Panc1 (cell line): ENCODE measurements at regions not wholly inside any gene's neighbourhood (a gene's known extent, or its start where the extent isn't known, plus 50 kb on each side); places are given as distances from the start of the nearest gene placed in this dataset.

Source experiments
- ATAC-seq: fragments of 200-7000 bp; cut with Tn5 transposase; 2 replicates; pipeline ENCODE4 v1.9.1; 2020; ENCODE audit warnings: mild to moderate bottlenecking, moderate library complexity
- BruUV-seq: library from RNA; stranded (reverse); fragments of 400-500 nt; replicated peaks from 2 replicates; lab custom pipeline; 2021; lab: Mats Ljungman, UMichigan
- CTCF ChIA-PET: fragments of 300-600 bp; sonication (Branson Sonifier 250); formaldehyde crosslinking; loops from one replicate; lab custom pipeline; 2022; ENCODE audit warnings: antibody characterized with exemption; lab: Charles Lee
- POLR2A ChIA-PET: fragments of 300-600 bp; sonication (Branson Sonifier 250); formaldehyde crosslinking; loops from one replicate; lab custom pipeline; 2022; ENCODE audit warnings: antibody characterized with exemption; lab: Charles Lee
- DNase-seq: peaks from one replicate; pipeline ENCODE4 v3.0.0-alpha.2; 2010; ENCODE audit warnings: low read depth, low spot score
- H3K27ac ChIP-seq: 2 replicates; pipeline ENCODE4 v1.5.1; 2011; ENCODE audit warnings: mild to moderate bottlenecking, low read length, inconsistent platforms
- H3K27me3 ChIP-seq: fragments of 200-500 bp; sonication (Bioruptor generic); 2 replicates; pipeline ENCODE4 v1.6.0; 2014; ENCODE audit warnings: low read length, inconsistent platforms; ENCODE audit not compliant: control insufficient read depth, insufficient read depth
- H3K36me3 ChIP-seq: fragments of 200-500 bp; sonication (Bioruptor generic); 2 replicates; pipeline ENCODE4 v1.5.1; 2014; ENCODE audit warnings: inconsistent platforms, mild to moderate bottlenecking, low read length, moderate library complexity; ENCODE audit not compliant: control insufficient read depth, insufficient read depth
- H3K4me1 ChIP-seq: 2 replicates; pipeline ENCODE4 v1.5.1; 2011; ENCODE audit warnings: inconsistent platforms, mild to moderate bottlenecking, low read length, moderate library complexity; ENCODE audit not compliant: control insufficient read depth, insufficient read depth
- H3K4me3 ChIP-seq, 2 experiments: 2 replicates each; pipeline ENCODE4 v1.5.1; 2011 to 2012; ENCODE audit warnings: low read depth in 2 of 2, low read length in 2 of 2, mild to moderate bottlenecking in 2 of 2, inconsistent platforms in 1 of 2, moderate library complexity in 1 of 2
- H3K9me3 ChIP-seq: fragments of 200-500 bp; sonication (Bioruptor generic); 2 replicates; pipeline ENCODE4 v1.5.1; 2014; ENCODE audit warnings: low read depth, mild to moderate bottlenecking, inconsistent platforms, low read length, moderate library complexity; ENCODE audit not compliant: control insufficient read depth, insufficient read depth
- POLR2AphosphoS5 ChIP-seq: IDR thresholded peaks from 2 replicates; pipeline ENCODE4 v1.6.1; 2012; ENCODE audit warnings: mild to moderate bottlenecking, low read depth, low read length, moderate library complexity
- SIN3A ChIP-seq: IDR thresholded peaks from 2 replicates; pipeline ENCODE4 v1.6.1; 2012; ENCODE audit warnings: low read depth, mild to moderate bottlenecking, low read length, moderate library complexity, borderline replicate concordance; ENCODE audit not compliant: insufficient read depth
- TCF7L2 ChIP-seq: IDR thresholded peaks from 2 replicates; pipeline ENCODE4 v1.6.1; 2011; ENCODE audit warnings: mild to moderate bottlenecking, low read depth, low read length, inconsistent platforms
- in situ Hi-C: cut with HindIII; loops from 2 replicates; pipeline ENCODE4 v1.10.0; 2016; ENCODE audit warnings: low sequenced_read_pairs, low pct_unique_long_range_greater_than_20kb
- intact Hi-C: fragments of 100-400 bp; cut with micrococcal nuclease; formaldehyde crosslinking; loops from one replicate; pipeline ENCODE4 v1.10.0; 2022; ENCODE audit not compliant: unreplicated experiment
- TF ChIP-seq, protein P1 (sequence below): fragments of 450-650 bp; IDR thresholded peaks from 2 replicates; pipeline ENCODE4 v1.5.1; 2017; ENCODE audit warnings: mild to moderate bottlenecking
- TF ChIP-seq, protein P2 (sequence below), 2 experiments: IDR thresholded peaks; 2 replicates each; pipeline ENCODE4 v1.6.1; 2011 to 2012; ENCODE audit warnings: low read depth in 2 of 2, control low read depth in 1 of 2, low read length in 1 of 2, mild to moderate bottlenecking in 1 of 2, moderate library complexity in 1 of 2; ENCODE audit not compliant: insufficient read depth in 1 of 2

DNA sequence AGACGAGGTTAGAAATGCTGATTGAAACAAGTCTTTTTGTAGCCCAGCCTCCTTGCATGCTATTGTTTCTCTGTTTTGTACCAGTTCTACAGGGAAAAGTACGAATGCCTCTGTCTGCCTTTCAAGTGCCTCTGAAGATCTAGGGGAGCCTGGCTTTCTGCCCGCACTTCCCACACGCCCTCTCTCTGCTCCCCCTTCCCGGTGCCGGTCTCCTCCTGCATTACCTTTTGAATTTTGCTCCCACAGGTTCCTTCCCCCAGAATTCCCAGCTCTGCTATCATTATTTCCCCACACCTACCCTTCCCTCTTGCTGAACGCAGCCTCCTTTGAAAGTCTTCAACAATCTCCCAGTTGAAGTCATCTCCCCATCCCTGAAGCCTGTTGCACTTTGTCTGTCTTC, 689.7 kb downstream of the BCL11B start:
- TF ChIP-seq, protein P1, sequence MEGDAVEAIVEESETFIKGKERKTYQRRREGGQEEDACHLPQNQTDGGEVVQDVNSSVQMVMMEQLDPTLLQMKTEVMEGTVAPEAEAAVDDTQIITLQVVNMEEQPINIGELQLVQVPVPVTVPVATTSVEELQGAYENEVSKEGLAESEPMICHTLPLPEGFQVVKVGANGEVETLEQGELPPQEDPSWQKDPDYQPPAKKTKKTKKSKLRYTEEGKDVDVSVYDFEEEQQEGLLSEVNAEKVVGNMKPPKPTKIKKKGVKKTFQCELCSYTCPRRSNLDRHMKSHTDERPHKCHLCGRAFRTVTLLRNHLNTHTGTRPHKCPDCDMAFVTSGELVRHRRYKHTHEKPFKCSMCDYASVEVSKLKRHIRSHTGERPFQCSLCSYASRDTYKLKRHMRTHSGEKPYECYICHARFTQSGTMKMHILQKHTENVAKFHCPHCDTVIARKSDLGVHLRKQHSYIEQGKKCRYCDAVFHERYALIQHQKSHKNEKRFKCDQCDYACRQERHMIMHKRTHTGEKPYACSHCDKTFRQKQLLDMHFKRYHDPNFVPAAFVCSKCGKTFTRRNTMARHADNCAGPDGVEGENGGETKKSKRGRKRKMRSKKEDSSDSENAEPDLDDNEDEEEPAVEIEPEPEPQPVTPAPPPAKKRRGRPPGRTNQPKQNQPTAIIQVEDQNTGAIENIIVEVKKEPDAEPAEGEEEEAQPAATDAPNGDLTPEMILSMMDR, result no peak
- TF ChIP-seq SIN3A (no peak), TCF7L2 (no peak), POLR2AphosphoS5 (no peak)
- TF ChIP-seq, protein P2, sequence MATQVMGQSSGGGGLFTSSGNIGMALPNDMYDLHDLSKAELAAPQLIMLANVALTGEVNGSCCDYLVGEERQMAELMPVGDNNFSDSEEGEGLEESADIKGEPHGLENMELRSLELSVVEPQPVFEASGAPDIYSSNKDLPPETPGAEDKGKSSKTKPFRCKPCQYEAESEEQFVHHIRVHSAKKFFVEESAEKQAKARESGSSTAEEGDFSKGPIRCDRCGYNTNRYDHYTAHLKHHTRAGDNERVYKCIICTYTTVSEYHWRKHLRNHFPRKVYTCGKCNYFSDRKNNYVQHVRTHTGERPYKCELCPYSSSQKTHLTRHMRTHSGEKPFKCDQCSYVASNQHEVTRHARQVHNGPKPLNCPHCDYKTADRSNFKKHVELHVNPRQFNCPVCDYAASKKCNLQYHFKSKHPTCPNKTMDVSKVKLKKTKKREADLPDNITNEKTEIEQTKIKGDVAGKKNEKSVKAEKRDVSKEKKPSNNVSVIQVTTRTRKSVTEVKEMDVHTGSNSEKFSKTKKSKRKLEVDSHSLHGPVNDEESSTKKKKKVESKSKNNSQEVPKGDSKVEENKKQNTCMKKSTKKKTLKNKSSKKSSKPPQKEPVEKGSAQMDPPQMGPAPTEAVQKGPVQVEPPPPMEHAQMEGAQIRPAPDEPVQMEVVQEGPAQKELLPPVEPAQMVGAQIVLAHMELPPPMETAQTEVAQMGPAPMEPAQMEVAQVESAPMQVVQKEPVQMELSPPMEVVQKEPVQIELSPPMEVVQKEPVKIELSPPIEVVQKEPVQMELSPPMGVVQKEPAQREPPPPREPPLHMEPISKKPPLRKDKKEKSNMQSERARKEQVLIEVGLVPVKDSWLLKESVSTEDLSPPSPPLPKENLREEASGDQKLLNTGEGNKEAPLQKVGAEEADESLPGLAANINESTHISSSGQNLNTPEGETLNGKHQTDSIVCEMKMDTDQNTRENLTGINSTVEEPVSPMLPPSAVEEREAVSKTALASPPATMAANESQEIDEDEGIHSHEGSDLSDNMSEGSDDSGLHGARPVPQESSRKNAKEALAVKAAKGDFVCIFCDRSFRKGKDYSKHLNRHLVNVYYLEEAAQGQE (IDR thresholded peaks at IDR 0.05; ENCODE audit: insufficient read depth in 1 of 2, low read depth in 2 of 2, low read length in 1 of 2), result no peak
- CTCF ChIA-PET, result no interaction called here
- DNase-seq (no peak), ATAC-seq (no peak)
- no peaks in the 10 kb centered on the region for H3K36me3 ChIP-seq
- in situ Hi-C loops (no loop called here), intact Hi-C loops (no loop called here)
- no peaks in the 10 kb centered on the region for H3K27me3 ChIP-seq
- H3K4me3 ChIP-seq, result no peak overlapping the region
- no peaks in the 10 kb centered on the region for H3K4me1 ChIP-seq
- no TSS peak for BruUV-seq
- H3K27ac ChIP-seq, result no peak overlapping the region
- 0 out of 2 replicates have a peak, but pooled peaks cover 2% of the 10 kb centered on the region for H3K9me3 ChIP-seq
- POLR2A ChIA-PET, result no interaction called here

DNA sequence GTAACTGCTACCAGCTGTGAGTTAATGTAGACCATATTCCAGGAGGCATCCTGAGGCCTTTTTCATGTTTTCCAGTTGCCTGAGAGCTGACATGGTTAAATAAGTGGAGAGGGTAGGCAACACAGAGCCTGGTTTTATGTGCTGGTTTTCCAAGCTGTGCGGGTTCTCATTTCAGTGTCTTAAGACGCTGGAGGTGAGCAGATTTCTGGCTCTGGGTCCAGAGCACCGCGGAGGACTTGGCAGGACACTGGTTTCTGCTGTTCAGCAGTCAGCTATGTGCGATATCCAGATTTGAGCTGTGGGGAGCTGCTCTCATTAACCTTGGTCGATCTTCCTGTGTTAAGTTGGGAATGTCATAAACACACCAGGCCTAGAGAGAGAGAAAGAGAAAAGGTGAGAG, 680.8 kb downstream of the BCL11B start:
- Histone ChIP-seq H3K36me3 (no peaks in the 10 kb centered on the region), H3K4me3 (no peak overlapping the region), H3K27ac (no peak overlapping the region), H3K4me1 (no peaks in the 10 kb centered on the region), H3K27me3 (no peaks in the 10 kb centered on the region), H3K9me3 (no peaks in the 10 kb centered on the region)
- ATAC-seq (no peak), DNase-seq (no peak)
- intact Hi-C loops, result no loop called here
- ChIA-PET CTCF (no interaction called here), POLR2A (no interaction called here)
- BruUV-seq, result no TSS peak
- TF ChIP-seq, protein P1, result no peak
- TF ChIP-seq TCF7L2 (no peak), SIN3A (no peak), POLR2AphosphoS5 (no peak)
- TF ChIP-seq, protein P2 (IDR thresholded peaks at IDR 0.05; ENCODE audit: insufficient read depth in 1 of 2, low read depth in 2 of 2, low read length in 1 of 2), result no peak
- in situ Hi-C loops, result no loop called here
